MCF 10A (cell line): ENCODE measurements at regions not wholly inside any gene's neighbourhood (a gene's known extent, or its start where the extent isn't known, plus 50 kb on each side); places are given as distances from the start of the nearest gene placed in this dataset.

Experiments
- BruUV-seq: library from RNA; stranded (reverse); fragments of 400-500 nt; replicated peaks from 2 replicates; lab custom pipeline; 2021; lab: Mats Ljungman, UMichigan
- CTCF ChIA-PET: fragments of 300-600 bp; sonication (Branson Sonifier 250); formaldehyde crosslinking; extraction: SDS; loops from one replicate; lab custom pipeline; 2021; ENCODE audit warnings: antibody characterized with exemption, inconsistent platforms; lab: Yijun Ruan, JAX
- POLR2A ChIA-PET: fragments of 300-600, 350-650 bp; sonication (Branson Sonifier 250); formaldehyde crosslinking; extraction: SDS; loops from one replicate; lab custom pipeline; 2020; ENCODE audit warnings: antibody characterized with exemption, inconsistent platforms; lab: Yijun Ruan, JAX
- DNase-seq: peaks from one replicate; pipeline ENCODE4 v3.0.0-alpha.2; 2018; ENCODE audit not compliant: unreplicated experiment
- H3K27ac Mint-ChIP-seq: one replicate; pipeline ENCODE4 v1.8.0; 2022; ENCODE audit warnings: mild to moderate bottlenecking, low read depth, mixed read lengths; ENCODE audit not compliant: unreplicated experiment
- H3K27me3 Mint-ChIP-seq: one replicate; pipeline ENCODE4 v1.8.0; 2022; ENCODE audit warnings: mixed read lengths; ENCODE audit not compliant: insufficient read depth, unreplicated experiment
- H3K36me3 Mint-ChIP-seq: one replicate; pipeline ENCODE4 v1.8.0; 2022; ENCODE audit warnings: mild to moderate bottlenecking, moderate library complexity, mixed read lengths; ENCODE audit not compliant: insufficient read depth, unreplicated experiment
- H3K4me1 Mint-ChIP-seq: one replicate; pipeline ENCODE4 v1.8.0; 2022; ENCODE audit warnings: mixed read lengths; ENCODE audit not compliant: insufficient read depth, unreplicated experiment
- H3K4me3 Mint-ChIP-seq: one replicate; pipeline ENCODE4 v1.8.0; 2022; ENCODE audit warnings: mild to moderate bottlenecking, moderate library complexity, mixed read lengths; ENCODE audit not compliant: unreplicated experiment
- H3K9me3 Mint-ChIP-seq: one replicate; pipeline ENCODE4 v1.8.0; 2022; ENCODE audit warnings: mixed read lengths; ENCODE audit not compliant: unreplicated experiment
- CTCF ChIP-seq: fragments of 200-600 bp; IDR thresholded peaks from one replicate; pipeline ENCODE4 v1.8.0; 2022; ENCODE audit warnings: antibody characterized with exemption, mild to moderate bottlenecking; ENCODE audit not compliant: unreplicated experiment
- intact Hi-C: fragments of 100-400 bp; cut with micrococcal nuclease; formaldehyde crosslinking; loops from 2 replicates; pipeline ENCODE4 v1.14.1; 2022

DNA sequence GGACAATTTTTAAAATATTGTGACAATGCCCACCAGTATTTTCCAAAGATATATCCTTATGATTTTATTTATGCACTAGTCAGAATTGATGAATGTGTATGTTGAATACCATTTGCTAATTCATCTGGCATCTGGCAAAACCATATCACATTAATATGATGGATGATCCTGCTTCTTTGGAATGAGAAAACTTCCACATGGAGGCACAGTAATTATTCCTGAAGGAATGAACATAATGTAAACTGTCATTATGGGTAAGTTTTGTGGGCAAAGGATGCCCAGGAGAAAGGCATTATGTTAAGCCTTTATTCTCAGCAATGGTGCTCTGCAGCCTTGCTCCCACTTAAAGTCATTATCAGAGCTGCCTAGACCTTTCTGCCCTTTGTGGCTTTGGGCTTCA, 113.0 kb upstream of the MME start:
- Mint-ChIP-seq H3K9me3 (no peaks in the 10 kb centered on the region), H3K36me3 (no peaks in the 10 kb centered on the region), H3K27ac (no peak overlapping the region), H3K4me3 (no peak overlapping the region), H3K4me1 (peaks cover 10% of the 10 kb centered on the region), H3K27me3 (no peaks in the 10 kb centered on the region)
- POLR2A ChIA-PET, result interaction anchor here (1.0 kb wide), 1 partner anchor 98 kb away, joined by 3 read pairs; no protein-coding TSS in a partner anchor
- no peak for DNase-seq
- intact Hi-C loops, result no loop called here
- CTCF ChIA-PET, result interaction anchor here (0.7 to 1.5 kb wide), 3 partner anchors 12 to 356 kb away, joined by 3 to 9 read pairs (median 4); no protein-coding TSS in a partner anchor
- TF ChIP-seq CTCF, result no peak
- no TSS peak for BruUV-seq

- BruUV-seq, result no TSS peak
Measured at GRCh38 chr3:154956815-154957214, 123.3 kb upstream of the MME start.

DNA sequence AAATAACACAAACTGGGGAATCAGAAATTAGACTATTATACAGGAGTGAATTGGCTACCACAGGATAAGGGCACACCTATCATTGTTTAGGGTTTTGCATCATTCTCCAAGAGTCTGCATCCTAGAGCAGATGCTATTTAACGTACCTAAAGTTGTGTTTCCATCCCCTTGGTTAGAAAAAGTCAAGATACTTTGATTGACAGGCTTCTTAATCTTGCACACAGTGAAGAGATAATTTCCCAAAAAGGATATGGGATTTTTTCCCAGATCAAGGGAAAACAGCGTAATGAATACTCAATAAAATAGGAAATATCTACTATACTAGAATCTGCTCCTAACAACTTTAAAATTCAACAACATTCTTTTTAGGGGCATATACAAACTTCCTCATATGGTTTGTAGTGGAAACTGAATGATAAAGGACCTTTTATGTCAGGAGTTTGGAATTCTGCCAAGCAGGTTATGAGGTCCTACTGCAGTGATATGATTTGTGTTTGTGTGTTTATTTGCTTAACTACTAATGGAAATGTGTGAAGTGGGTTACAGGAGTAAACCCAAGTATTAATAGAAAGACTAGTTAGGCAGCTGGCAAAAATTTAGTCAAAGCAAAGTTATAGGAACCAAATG, 124.1 kb upstream of the MME start:
- intact Hi-C loops, result no loop called here
- no TSS peak for BruUV-seq
- Mint-ChIP-seq H3K27me3 (no peaks in the 10 kb centered on the region), H3K27ac (no peak overlapping the region), H3K4me3 (no peak overlapping the region), H3K4me1 (peaks cover 11% of the 10 kb centered on the region), H3K36me3 (no peaks in the 10 kb centered on the region), H3K9me3 (no peaks in the 10 kb centered on the region)
- POLR2A ChIA-PET, result interaction anchor here (0.6 to 1.5 kb wide), 3 partner anchors 15 to 343 kb away, joined by 3 to 8 read pairs (median 5); partner anchors contain the start of gene MME
- CTCF ChIA-PET, result interaction anchor here (0.6 to 7.2 kb wide), 11 partner anchors 16 to 366 kb away, joined by 3 to 87 read pairs (median 3); no protein-coding TSS in a partner anchor
- DNase-seq, result peak; percentile 11
- no peak for TF ChIP-seq CTCF

More at GRCh38 chr3:154956815-154957214, 123.3 kb upstream of the MME start:
- POLR2A ChIA-PET, result interaction anchor here (0.6 to 1.5 kb wide), 6 partner anchors 15 to 342 kb away, joined by 3 to 8 read pairs (median 4); partner anchors contain the start of gene MME
- Mint-ChIP-seq H3K9me3 (no peaks in the 10 kb centered on the region), H3K36me3 (no peaks in the 10 kb centered on the region), H3K27ac (peak overlapping the region; percentile 32), H3K4me1 (peaks cover 11% of the 10 kb centered on the region), H3K27me3 (no peaks in the 10 kb centered on the region), H3K4me3 (no peak overlapping the region)
- intact Hi-C loops, result no loop called here
- CTCF ChIA-PET, result interaction anchor here (0.6 to 7.2 kb wide), 12 partner anchors 15 to 744 kb away, joined by 3 to 87 read pairs (median 4); no protein-coding TSS in a partner anchor
- peak; percentile 11 for DNase-seq
- TF ChIP-seq CTCF, result no peak

DNA sequence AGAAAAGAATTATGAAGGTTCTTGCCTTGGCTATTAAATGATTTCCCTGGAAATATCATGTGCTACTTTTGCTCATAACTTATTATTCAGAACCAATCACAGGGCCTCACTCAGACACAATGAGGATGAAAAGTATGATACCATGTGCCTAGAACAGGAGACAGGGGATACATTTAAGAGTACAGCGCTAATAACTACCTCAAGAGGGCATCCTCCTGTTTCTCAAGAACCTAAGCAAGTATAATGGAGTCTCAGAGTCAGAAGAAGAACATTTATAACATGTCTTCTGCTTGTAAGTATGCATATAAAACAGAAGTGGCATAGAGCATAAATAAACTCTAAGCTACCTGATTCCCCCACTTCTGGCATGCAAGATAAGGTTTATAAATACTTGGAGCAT, 125.4 kb upstream of the MME start:
- no TSS peak for BruUV-seq
- Mint-ChIP-seq H3K36me3 (no peaks in the 10 kb centered on the region), H3K4me1 (peaks cover 11% of the 10 kb centered on the region), H3K27ac (no peak overlapping the region), H3K9me3 (no peaks in the 10 kb centered on the region), H3K4me3 (no peak overlapping the region), H3K27me3 (no peaks in the 10 kb centered on the region)
- intact Hi-C loops, result loop anchor here (1.0 kb wide), 2 partner anchors 196 to 369 kb away; no protein-coding TSS in a partner anchor
- POLR2A ChIA-PET, result interaction anchor here (0.6 to 1.1 kb wide), 3 partner anchors 16 to 111 kb away, joined by 3 to 4 read pairs (median 4); no protein-coding TSS in a partner anchor
- peak; percentile 70 for DNase-seq
- peak; percentile 62 for TF ChIP-seq CTCF
- CTCF ChIA-PET, result interaction anchor here (0.6 to 7.2 kb wide), 24 partner anchors 10 to 376 kb away, joined by 3 to 87 read pairs (median 3); no protein-coding TSS in a partner anchor
